Heart right ventricle (tissue), 16 donors: ENCODE measurements at regions not wholly inside any gene's neighbourhood (a gene's known extent, or its start where the extent isn't known, plus 50 kb on each side); places are given as distances from the start of the nearest gene placed in this dataset.

Experiments
- ATAC-seq, 8 donors: fragments of 200-7000 bp; cut with Tn5 transposase; one replicate each; pipeline ENCODE4 v1.9.1; 2020; ENCODE audit warnings: mild to moderate bottlenecking in 8 of 8, moderate library complexity in 8 of 8, moderate number of reproducible peaks in 1 of 8
- DNase-seq, 2 donors: peaks; one replicate each; pipeline ENCODE4 v3.0.0-alpha.2; 2020
- H3K27ac ChIP-seq, 10 donors: fragments of 200-600 bp; sonication (generic) in 2 of 10; one replicate each; pipeline versions ENCODE4 v1.5.0 to v1.8.0; 2020 to 2022; ENCODE audit warnings: mild to moderate bottlenecking in 3 of 10
- H3K27me3 ChIP-seq, 7 donors: fragments of 200-600 bp; one replicate each; pipeline ENCODE4 v1.8.0; 2021 to 2022; ENCODE audit warnings: mild to moderate bottlenecking in 2 of 7
- H3K36me3 ChIP-seq, 9 donors: fragments of 200-600 bp; sonication (generic) in 1 of 9; one replicate each; pipeline versions ENCODE4 v1.5.0 to v1.8.0; 2020 to 2022; ENCODE audit warnings: mild to moderate bottlenecking in 2 of 9
- H3K4me1 ChIP-seq, 9 donors: fragments of 200-600 bp; sonication (generic) in 1 of 9; one replicate each; pipeline versions ENCODE4 v1.5.0 to v1.8.0; 2020 to 2022; ENCODE audit warnings: mild to moderate bottlenecking in 4 of 9
- H3K4me3 ChIP-seq, 10 donors: fragments of 200-600 bp; sonication (generic) in 2 of 10; one replicate each; pipeline versions ENCODE4 v1.5.0 to v1.8.0; 2020 to 2022; ENCODE audit warnings: mild to moderate bottlenecking in 7 of 10, moderate library complexity in 2 of 10
- H3K9me3 ChIP-seq, 11 donors: fragments of 200-600 bp in 10 of 11; sonication (generic) in 2 of 11; one replicate each; pipeline versions ENCODE4 v1.5.0 to v1.8.0; 2013 to 2022; ENCODE audit warnings: mild to moderate bottlenecking in 2 of 11, control low read depth in 1 of 11, moderate library complexity in 1 of 11
- WGBS, 2 donors: extraction: QIAGEN DNeasy Blood & Tissue Kit; methylation state at CpG; one replicate each; pipeline ENCODE4 v1.1.7; 2013; ENCODE audit warnings: inconsistent platforms in 1 of 2; 5-methylcytosine and 5-hydroxymethylcytosine counted together
- intact Hi-C, 10 donors: fragments of 100-400 bp; cut with DNase I; formaldehyde crosslinking; loops; one replicate each; pipeline versions ENCODE4 v1.11.1 to v1.14.2; 2022
- TF ChIP-seq, protein P1 (sequence below), 9 donors: fragments of 200-600 bp; sonication (generic) in 2 of 9; IDR thresholded peaks; one replicate each; pipeline versions ENCODE4 v1.5.0 to v1.8.0; 2021 to 2022; ENCODE audit warnings: antibody characterized with exemption in 9 of 9, mild to moderate bottlenecking in 5 of 9, moderate library complexity in 1 of 9
- donor health status: Arrhythmogenic right ventricular cardiomyopathy.
- donor health status: ischemic (EF 13 %, LVEDD 7.1; RV severe dilation, severe dysfunction).
- donor health status: healthy with polysubstance abuse.
- donor health status: DM: no; HTN: yes; CAD: no.
- donor health status: DM: no; HTN: no; CAD: no.
- donor health status: ischemic (EF 25% LVEDD 6.9; RV normal size, moderate dysfunction).
- donor health status: ischemic (EF 25% LVEDD 5.7; RV mildly dilated, moderate dysfunction).
- donor health status: healthy.
- donor health status: DM: yes; HTN: yes; CAD: no.
- donor health status: Ischemic cardiomyopathy.
- donor health status: ischemic (EF 35%, LVEDD 5.7; RV mildly dilated, moderate dysfunction).
- donor health status: nonischemic (EF 11% LVEDD 7.7; RV severe dilation, severe dysfunction).
- donor health status: DM: yes; HTN: yes; CAD: no.
- donor health status: PGD.
- donor health status: ischemic (EF 29% LVEDD 5.4; RV normal size, mild dysfunction).
- donor health status: nonischemic (EF 23%, LVEDD 6.1; RV moderate dilation, normal function).

- Histone ChIP-seq H3K9me3 (peaks cover 0 to 20% (median 0%) of the 10 kb centered on the region in 11 donors), H3K4me1 (no peaks in the 10 kb centered on the region), H3K27me3 (peaks cover 0 to 12% (median 0%) of the 10 kb centered on the region in 7 donors), H3K27ac (no peak overlapping the region), H3K36me3 (no peaks in the 10 kb centered on the region), H3K4me3 (no peak overlapping the region)
- TF ChIP-seq, protein P1, sequence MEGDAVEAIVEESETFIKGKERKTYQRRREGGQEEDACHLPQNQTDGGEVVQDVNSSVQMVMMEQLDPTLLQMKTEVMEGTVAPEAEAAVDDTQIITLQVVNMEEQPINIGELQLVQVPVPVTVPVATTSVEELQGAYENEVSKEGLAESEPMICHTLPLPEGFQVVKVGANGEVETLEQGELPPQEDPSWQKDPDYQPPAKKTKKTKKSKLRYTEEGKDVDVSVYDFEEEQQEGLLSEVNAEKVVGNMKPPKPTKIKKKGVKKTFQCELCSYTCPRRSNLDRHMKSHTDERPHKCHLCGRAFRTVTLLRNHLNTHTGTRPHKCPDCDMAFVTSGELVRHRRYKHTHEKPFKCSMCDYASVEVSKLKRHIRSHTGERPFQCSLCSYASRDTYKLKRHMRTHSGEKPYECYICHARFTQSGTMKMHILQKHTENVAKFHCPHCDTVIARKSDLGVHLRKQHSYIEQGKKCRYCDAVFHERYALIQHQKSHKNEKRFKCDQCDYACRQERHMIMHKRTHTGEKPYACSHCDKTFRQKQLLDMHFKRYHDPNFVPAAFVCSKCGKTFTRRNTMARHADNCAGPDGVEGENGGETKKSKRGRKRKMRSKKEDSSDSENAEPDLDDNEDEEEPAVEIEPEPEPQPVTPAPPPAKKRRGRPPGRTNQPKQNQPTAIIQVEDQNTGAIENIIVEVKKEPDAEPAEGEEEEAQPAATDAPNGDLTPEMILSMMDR (IDR thresholded peaks at IDR 0.05): no peak
- no peak for ATAC-seq
- 78 to 94% methylated on average over 2 of the region's 2 CpGs for WGBS, 2 donors
- DNase-seq: no peak
- intact Hi-C loops: loop anchor here (1.0 to 10.0 kb wide), 7 partner anchors 657 to 879 kb away; no protein-coding TSS in a partner anchor
Observed at GRCh38 chr7:70857793-70858545, 274.0 kb upstream of the GALNT17 start.

GRCh38 chr7:70867513-70867912, 264.4 kb upstream of the GALNT17 start:
- intact Hi-C loops: no loop called here
- Histone ChIP-seq H3K9me3 (peaks cover 0 to 25% (median 5%) of the 10 kb centered on the region in 11 donors), H3K36me3 (no peaks in the 10 kb centered on the region), H3K27me3 (peaks cover 0 to 14% (median 0%) of the 10 kb centered on the region in 7 donors), H3K4me1 (no peaks in the 10 kb centered on the region), H3K27ac (no peak overlapping the region), H3K4me3 (no peak overlapping the region)
- DNase-seq (no peak), ATAC-seq (no peak)
- WGBS, 2 donors: 26 to 28% methylated on average over 5 of the region's 5 CpGs
- TF ChIP-seq, protein P1 (IDR thresholded peaks at IDR 0.05): no peak

DNA sequence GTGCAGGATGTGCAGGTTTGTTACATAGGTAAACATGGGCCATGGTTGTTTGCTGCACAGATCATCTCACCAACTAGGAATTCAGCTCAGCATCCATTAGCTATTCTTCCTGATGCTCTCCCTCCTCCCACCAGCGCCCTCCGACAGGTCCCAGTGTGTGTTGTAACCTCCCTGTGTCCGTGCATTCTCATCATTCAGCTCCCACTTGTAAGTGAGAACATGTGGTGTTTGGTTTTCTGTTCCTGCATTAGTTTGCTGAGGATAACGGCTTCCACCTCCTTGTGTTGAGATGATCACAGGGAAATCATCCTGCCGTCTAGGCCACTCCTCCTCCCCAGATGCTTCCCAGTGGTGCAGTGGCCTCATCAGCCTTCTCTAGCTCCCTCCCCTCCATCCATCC, 261.6 kb upstream of the GALNT17 start:
- DNase-seq: no peak
- no peak overlapping the region for H3K27ac ChIP-seq
- ATAC-seq: no peak
- WGBS, 2 donors: 33 to 44% methylated on average over 5 of the region's 5 CpGs
- H3K27me3 ChIP-seq: peaks cover 0 to 14% (median 0%) of the 10 kb centered on the region in 7 donors
- H3K4me1 ChIP-seq: no peaks in the 10 kb centered on the region
- intact Hi-C loops: no loop called here
- TF ChIP-seq, protein P1 (IDR thresholded peaks at IDR 0.05): no peak
- peaks cover 0 to 20% (median 0%) of the 10 kb centered on the region in 11 donors for H3K9me3 ChIP-seq
- no peaks in the 10 kb centered on the region for H3K36me3 ChIP-seq
- no peak overlapping the region for H3K4me3 ChIP-seq

GRCh38 chr7:70872188-70872587, 259.8 kb upstream of the GALNT17 start:
- 41 to 45% methylated on average over 2 of the region's 2 CpGs for WGBS, 2 donors
- intact Hi-C loops: no loop called here
- H3K27me3 ChIP-seq: peaks cover 0 to 14% (median 0%) of the 10 kb centered on the region in 7 donors
- peaks cover 0 to 18% (median 0%) of the 10 kb centered on the region in 11 donors for H3K9me3 ChIP-seq
- DNase-seq (no peak), ATAC-seq (no peak)
- H3K27ac ChIP-seq: no peak overlapping the region
- H3K4me3 ChIP-seq: no peak overlapping the region
- H3K36me3 ChIP-seq: no peaks in the 10 kb centered on the region
- TF ChIP-seq, protein P1 (IDR thresholded peaks at IDR 0.05): no peak
- H3K4me1 ChIP-seq: no peaks in the 10 kb centered on the region
